ENCODE measurements at regions not wholly inside any gene's neighbourhood (a gene's known extent, or its start where the extent isn't known, plus 50 kb on each side); places are given as distances from the start of the nearest gene placed in this dataset.
"Not testable (repeated sequence)": the region's sequence is repeated elsewhere in the genome, so short reads cannot be mapped to it uniquely, and the experiment has no call there.

- DNase-seq; H3K27me3 ChIP-seq (ENCODE audit: low read depth); H3K27ac ChIP-seq (replicated peaks); H3K4me3 ChIP-seq; H3K9me3 ChIP-seq (replicated peaks); intact Hi-C loops (cut with micrococcal nuclease); H3K36me3 ChIP-seq: not testable (repeated sequence)
- peaks cover 22% of the 10 kb centered on the region for H3K4me1 ChIP-seq
Measured at GRCh38 chr22:22296047-22296446, 51.5 kb downstream of the VPREB1 start.

- H3K4me1 ChIP-seq = peaks cover 18% of the 10 kb centered on the region
- H3K27me3 ChIP-seq (ENCODE audit: low read depth); intact Hi-C loops (cut with micrococcal nuclease); H3K36me3 ChIP-seq; DNase-seq; H3K9me3 ChIP-seq (replicated peaks): not testable (repeated sequence)
- H3K27ac ChIP-seq (replicated peaks) = peak overlapping the region; percentile 84
- peak overlapping the region; percentile 94 for H3K4me3 ChIP-seq
Measured at GRCh38 chr22:22297159-22297793, 52.7 kb downstream of the VPREB1 start.

- peak; percentile 73 for DNase-seq
- H3K36me3 ChIP-seq; H3K27me3 ChIP-seq (ENCODE audit: low read depth); intact Hi-C loops (cut with micrococcal nuclease); H3K9me3 ChIP-seq (replicated peaks): not testable (repeated sequence)
- Histone ChIP-seq H3K4me3 (peak overlapping the region; percentile 94), H3K4me1 (peaks cover 18% of the 10 kb centered on the region), H3K27ac (replicated peaks) (peak overlapping the region; percentile 84)
- TF ChIP-seq CTCF (IDR thresholded peaks at IDR 0.05; ENCODE audit: borderline replicate concordance) = peak; percentile 11
Measured at GRCh38 chr22:22297794-22298653, 53.4 kb downstream of the VPREB1 start.

- H3K9me3 ChIP-seq (replicated peaks); H3K36me3 ChIP-seq; intact Hi-C loops (cut with micrococcal nuclease); H3K27me3 ChIP-seq (ENCODE audit: low read depth); DNase-seq: not testable (repeated sequence)
- H3K4me1 ChIP-seq = peaks cover 18% of the 10 kb centered on the region
- H3K27ac ChIP-seq (replicated peaks) = peak overlapping the region; percentile 84
- peak overlapping the region; percentile 94 for H3K4me3 ChIP-seq
Measured at GRCh38 chr22:22298654-22299009, 54.0 kb downstream of the VPREB1 start.

GRCh38 chr22:22300511-22300910 is 55.9 kb downstream of the VPREB1 start:
- H3K9me3 ChIP-seq (replicated peaks); H3K27me3 ChIP-seq (ENCODE audit: low read depth); intact Hi-C loops (cut with micrococcal nuclease); H3K27ac ChIP-seq (replicated peaks); DNase-seq; H3K4me3 ChIP-seq; H3K36me3 ChIP-seq: not testable (repeated sequence)
- H3K4me1 ChIP-seq = peaks cover 18% of the 10 kb centered on the region

- H3K4me1 ChIP-seq = peaks cover 16% of the 10 kb centered on the region
- H3K36me3 ChIP-seq = peaks cover 10% of the 10 kb centered on the region
- H3K27me3 ChIP-seq (ENCODE audit: low read depth); H3K27ac ChIP-seq (replicated peaks); DNase-seq; H3K9me3 ChIP-seq (replicated peaks); intact Hi-C loops (cut with micrococcal nuclease); H3K4me3 ChIP-seq: not testable (repeated sequence)
Measured at GRCh38 chr22:22300946-22301345, 56.4 kb downstream of the VPREB1 start.

- no peak for TF ChIP-seq CTCF (IDR thresholded peaks at IDR 0.05; ENCODE audit: borderline replicate concordance)
- Histone ChIP-seq H3K27me3 (ENCODE audit: low read depth) (no peaks in the 10 kb centered on the region), H3K4me1 (no peaks in the 10 kb centered on the region), H3K36me3 (peaks cover 46% of the 10 kb centered on the region), H3K27ac (replicated peaks) (no peak overlapping the region), H3K9me3 (replicated peaks) (no peaks in the 10 kb centered on the region), H3K4me3 (no peak overlapping the region)
- no peak for DNase-seq
- intact Hi-C loops (cut with micrococcal nuclease) = no loop called here
Measured at GRCh38 chr22:22316589-22316988, 72.0 kb downstream of the VPREB1 start.

All from left ventricle myocardium inferior (tissue), 1 donor.